Neuronal stem cell (in vitro differentiated cells): ENCODE measurements at regions not wholly inside any gene's neighbourhood (a gene's known extent, or its start where the extent isn't known, plus 50 kb on each side); places are given as distances from the start of the nearest gene placed in this dataset.
A peak's percentile ranks its signal among the peaks of the same experiment; 100 is the strongest.

ENCODE experiments used
- DNase-seq: peaks from one replicate; pipeline ENCODE4 v3.0.0-alpha.2; 2013; ENCODE audit warnings: low spot score
- H2AFZ ChIP-seq: one replicate; pipeline ENCODE4 v1.6.1; 2013; ENCODE audit warnings: mild to moderate bottlenecking, low read length, inconsistent platforms
- H2AK5ac ChIP-seq: 2 replicates; pipeline ENCODE4 v1.6.1; 2013; ENCODE audit warnings: low read depth, mild to moderate bottlenecking, inconsistent platforms, low read length, moderate library complexity, mixed read lengths
- H2BK120ac ChIP-seq: 2 replicates; pipeline ENCODE4 v1.6.1; 2013; ENCODE audit warnings: low read depth, mild to moderate bottlenecking, inconsistent platforms, low read length, moderate library complexity, mixed read lengths
- H2BK12ac ChIP-seq: one replicate; pipeline ENCODE4 v1.6.1; 2013; ENCODE audit warnings: low read length, inconsistent platforms
- H2BK15ac ChIP-seq: 2 replicates; pipeline ENCODE4 v1.6.1; 2013; ENCODE audit warnings: mild to moderate bottlenecking, low read length, inconsistent platforms, mixed read lengths
- H2BK5ac ChIP-seq: one replicate; pipeline ENCODE4 v1.6.1; 2013; ENCODE audit warnings: inconsistent platforms, mild to moderate bottlenecking, low read length, moderate library complexity
- H3K14ac ChIP-seq: one replicate; pipeline ENCODE4 v1.6.1; 2013; ENCODE audit warnings: low read length, inconsistent platforms
- H3K18ac ChIP-seq: 2 replicates; pipeline ENCODE4 v1.6.1; 2013; ENCODE audit warnings: low read length, inconsistent platforms
- H3K23ac ChIP-seq: 2 replicates; pipeline ENCODE4 v1.6.1; 2013; ENCODE audit warnings: low read depth, mild to moderate bottlenecking, mixed read lengths, low read length, inconsistent platforms; ENCODE audit not compliant: poor library complexity
- H3K27ac ChIP-seq: replicated peaks from 3 replicates; pipeline ENCODE4 v1.5.1; 2013; ENCODE audit warnings: low read length, inconsistent platforms
- H3K27me3 ChIP-seq, 3 experiments: 2 replicates each; pipeline ENCODE4 v1.6.1; 2013; ENCODE audit warnings: low read length in 3 of 3, mild to moderate bottlenecking in 2 of 3, inconsistent platforms in 1 of 3, low read depth in 1 of 3, mixed read lengths in 1 of 3, moderate library complexity in 1 of 3; ENCODE audit not compliant: control insufficient read depth in 3 of 3, insufficient read depth in 3 of 3
- H3K36me3 ChIP-seq, 2 donors: replicated peaks in 1 of 2; 2 replicates each; pipeline ENCODE4 v1.6.1; 2013; ENCODE audit warnings: low read length in 2 of 2; ENCODE audit not compliant: control insufficient read depth in 2 of 2, insufficient read depth in 2 of 2
- H3K4ac ChIP-seq: 2 replicates; pipeline ENCODE4 v1.6.1; 2013; ENCODE audit warnings: inconsistent platforms, mild to moderate bottlenecking, low read length, moderate library complexity
- H3K4me1 ChIP-seq, 2 donors: 1 replicate in 1 of 2; 2 replicates in 1 of 2; pipeline ENCODE4 v1.6.1; 2013; ENCODE audit warnings: low read length in 2 of 2, low read depth in 1 of 2; ENCODE audit not compliant: control insufficient read depth in 2 of 2, insufficient read depth in 1 of 2
- H3K4me2 ChIP-seq: one replicate; pipeline ENCODE4 v1.6.1; 2013; ENCODE audit warnings: mild to moderate bottlenecking, low read length, inconsistent platforms; ENCODE audit not compliant: insufficient read depth, poor library complexity, severe bottlenecking
- H3K4me3 ChIP-seq, 2 donors: 2 replicates each; pipeline ENCODE4 v1.5.1; 2013; ENCODE audit warnings: low read length in 2 of 2, mild to moderate bottlenecking in 2 of 2, inconsistent platforms in 1 of 2, moderate library complexity in 1 of 2
- H3K79me1 ChIP-seq: one replicate; pipeline ENCODE4 v1.6.1; 2013; ENCODE audit warnings: low read depth, mild to moderate bottlenecking, inconsistent platforms, low read length, moderate library complexity
- H3K9ac ChIP-seq: one replicate; pipeline ENCODE4 v1.6.1; 2013; ENCODE audit warnings: mild to moderate bottlenecking, low read depth, low read length, inconsistent platforms; ENCODE audit not compliant: poor library complexity
- H3K9me3 ChIP-seq, 2 donors: replicated peaks in 1 of 2; 2 replicates each; pipeline versions ENCODE3 to v1.6.1; 2013; ENCODE audit warnings: low read length in 2 of 2, mild to moderate bottlenecking in 2 of 2, inconsistent platforms in 1 of 2, low read depth in 1 of 2, mixed read lengths in 1 of 2, moderate library complexity in 1 of 2; ENCODE audit not compliant: control insufficient read depth in 2 of 2, insufficient read depth in 1 of 2
- H4K8ac ChIP-seq: one replicate; pipeline ENCODE4 v1.6.1; 2013; ENCODE audit warnings: low read depth, mild to moderate bottlenecking, inconsistent platforms, low read length, moderate library complexity
- H4K91ac ChIP-seq: one replicate; pipeline ENCODE4 v1.6.1; 2013; ENCODE audit warnings: low read length, low read depth, mild to moderate bottlenecking, inconsistent platforms; ENCODE audit not compliant: poor library complexity
- WGBS, 2 donors: extraction: QIAGEN DNeasy Blood & Tissue Kit; methylation state at CpG; one replicate each; pipeline ENCODE4 v1.1.7; 2013; ENCODE audit warnings: missing lambda C conversion rate in 2 of 2, mixed read lengths in 1 of 2; ENCODE audit not compliant: insufficient read length in 2 of 2, insufficient replicate concordance in 1 of 2; ENCODE audit errors: extremely low coverage in 2 of 2; 5-methylcytosine and 5-hydroxymethylcytosine counted together

DNA sequence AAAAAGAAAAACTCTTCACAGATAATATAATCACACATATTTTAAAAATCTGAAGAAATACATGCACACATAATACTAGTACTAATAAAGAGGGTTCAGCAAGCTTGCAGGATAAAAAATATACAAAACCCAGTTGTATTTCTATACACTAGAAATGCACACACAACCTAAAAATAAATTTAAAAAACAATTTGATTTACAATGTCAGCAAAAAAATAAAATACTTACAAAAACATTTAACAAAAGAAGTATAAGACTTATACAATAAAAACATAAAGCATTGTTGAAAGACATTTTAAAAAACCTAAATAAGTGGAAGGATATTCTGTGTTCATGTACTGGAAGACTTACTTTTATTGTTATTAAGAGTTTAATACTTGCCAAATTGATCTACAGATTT is 81.7 kb upstream of the ALK start:
- no peaks in the 10 kb centered on the region for H3K79me1 ChIP-seq
- H3K18ac ChIP-seq = no peak overlapping the region
- H2BK15ac ChIP-seq = no peak overlapping the region
- DNase-seq = no peak
- no peak overlapping the region for H3K9ac ChIP-seq
- H3K9me3 ChIP-seq = no peaks in the 10 kb centered on the region
- no peak overlapping the region for H3K4me3 ChIP-seq
- H3K27ac ChIP-seq = no peak overlapping the region
- no peak overlapping the region for H4K91ac ChIP-seq
- no peak overlapping the region for H3K4ac ChIP-seq
- H3K27me3 ChIP-seq = peaks cover 0 to 7% (median 0%) of the 10 kb centered on the region in 3 experiments
- no peaks in the 10 kb centered on the region for H3K4me1 ChIP-seq
- H3K4me2 ChIP-seq = no peak overlapping the region
- no peak overlapping the region for H3K23ac ChIP-seq
- H3K36me3 ChIP-seq = no peaks in the 10 kb centered on the region
- H2AK5ac ChIP-seq = no peak overlapping the region
- no peak overlapping the region for H2BK12ac ChIP-seq
- no peak overlapping the region for H3K14ac ChIP-seq
- no peak overlapping the region for H2BK5ac ChIP-seq
- no peak overlapping the region for H2AFZ ChIP-seq
- no peak overlapping the region for H2BK120ac ChIP-seq
- no peak overlapping the region for H4K8ac ChIP-seq

DNA sequence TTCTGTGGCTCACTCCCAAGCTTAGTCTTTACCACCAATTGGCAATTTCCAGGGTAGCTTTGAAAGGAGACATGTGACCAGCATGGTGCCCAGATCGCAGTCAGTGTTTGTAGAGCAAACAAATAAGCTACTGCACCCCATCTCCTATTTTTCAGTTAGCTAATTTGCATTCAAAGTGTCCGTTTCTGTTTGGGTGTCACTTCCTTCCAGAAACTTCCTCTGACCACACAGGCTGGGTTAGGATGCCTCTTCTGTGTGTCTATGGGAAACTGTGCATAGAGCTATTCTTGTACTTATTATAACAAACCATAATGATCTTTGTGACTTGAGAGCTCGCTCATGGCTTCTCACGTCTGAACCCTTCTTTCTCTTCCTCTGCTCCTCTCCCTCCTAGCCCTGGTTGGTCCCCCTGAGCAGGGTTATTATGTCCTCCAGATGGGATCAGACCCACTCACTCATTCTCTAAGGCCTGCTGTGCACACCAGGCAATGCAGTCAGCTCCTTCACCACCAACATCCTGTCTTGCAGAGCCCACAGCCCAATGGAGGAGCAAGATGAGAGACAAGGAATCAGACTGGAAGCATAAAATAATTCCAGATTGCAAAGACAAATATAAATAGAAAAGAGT is 101.2 kb upstream of the ALK start:
- Histone ChIP-seq H3K18ac (no peak overlapping the region), H2AFZ (no peak overlapping the region), H3K4me2 (no peak overlapping the region), H3K79me1 (no peaks in the 10 kb centered on the region), H3K9ac (no peak overlapping the region), H3K4me3 (no peak overlapping the region), H2BK15ac (no peak overlapping the region), H3K14ac (no peak overlapping the region), H3K4ac (no peak overlapping the region), H2BK120ac (no peak overlapping the region), H3K23ac (no peak overlapping the region), H3K9me3 (no peaks in the 10 kb centered on the region), H2BK5ac (no peak overlapping the region), H2AK5ac (no peak overlapping the region), H2BK12ac (no peak overlapping the region), H3K4me1 (peaks cover 0 to 2% of the 10 kb centered on the region in 2 donors), H3K27ac (no peak overlapping the region), H4K91ac (no peak overlapping the region), H4K8ac (no peak overlapping the region), H3K36me3 (no peaks in the 10 kb centered on the region), H3K27me3 (peaks cover 0 to 5% (median 0%) of the 10 kb centered on the region in 3 experiments)
- no peak for DNase-seq
- no CpG with 5 or more reads among the region's 4 CpGs for WGBS, 2 donors

DNA sequence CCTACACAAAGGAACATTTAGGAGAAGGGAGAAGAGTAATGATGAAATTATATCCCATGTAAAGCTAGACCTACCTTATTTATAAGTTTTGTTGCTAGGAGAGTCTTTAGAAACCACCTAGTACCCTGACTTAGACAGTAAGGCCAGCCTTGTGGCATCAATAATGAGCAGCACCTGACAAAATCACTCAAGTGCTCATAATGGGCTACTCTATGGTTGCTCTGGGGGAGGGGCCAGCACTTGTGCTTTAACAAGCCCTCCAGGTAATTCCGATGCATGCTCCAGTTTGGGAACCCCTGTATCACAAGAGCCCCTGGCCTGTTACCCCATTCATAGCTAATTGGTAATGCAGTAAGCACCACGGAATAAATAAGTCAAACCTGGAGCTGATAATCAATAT is 102.9 kb upstream of the ALK start:
- no peak overlapping the region for H2AFZ ChIP-seq
- no peak overlapping the region for H3K18ac ChIP-seq
- H3K4me3 ChIP-seq = no peak overlapping the region
- H3K9ac ChIP-seq = no peak overlapping the region
- no peak for DNase-seq
- peaks cover 3 to 4% of the 10 kb centered on the region in 2 donors for H3K4me1 ChIP-seq
- no peak overlapping the region for H3K14ac ChIP-seq
- no peaks in the 10 kb centered on the region for H3K79me1 ChIP-seq
- H3K9me3 ChIP-seq = no peaks in the 10 kb centered on the region
- no peak overlapping the region for H2BK120ac ChIP-seq
- H3K27me3 ChIP-seq = no peaks in the 10 kb centered on the region
- H3K4ac ChIP-seq = no peak overlapping the region
- H2AK5ac ChIP-seq = no peak overlapping the region
- H3K4me2 ChIP-seq = no peak overlapping the region
- H3K36me3 ChIP-seq = no peaks in the 10 kb centered on the region
- H2BK12ac ChIP-seq = no peak overlapping the region
- no peak overlapping the region for H4K8ac ChIP-seq
- no CpG with 5 or more reads among the region's 2 CpGs for WGBS, 2 donors
- no peak overlapping the region for H4K91ac ChIP-seq
- no peak overlapping the region for H2BK15ac ChIP-seq
- H2BK5ac ChIP-seq = no peak overlapping the region
- no peak overlapping the region for H3K23ac ChIP-seq
- H3K27ac ChIP-seq = no peak overlapping the region

DNA sequence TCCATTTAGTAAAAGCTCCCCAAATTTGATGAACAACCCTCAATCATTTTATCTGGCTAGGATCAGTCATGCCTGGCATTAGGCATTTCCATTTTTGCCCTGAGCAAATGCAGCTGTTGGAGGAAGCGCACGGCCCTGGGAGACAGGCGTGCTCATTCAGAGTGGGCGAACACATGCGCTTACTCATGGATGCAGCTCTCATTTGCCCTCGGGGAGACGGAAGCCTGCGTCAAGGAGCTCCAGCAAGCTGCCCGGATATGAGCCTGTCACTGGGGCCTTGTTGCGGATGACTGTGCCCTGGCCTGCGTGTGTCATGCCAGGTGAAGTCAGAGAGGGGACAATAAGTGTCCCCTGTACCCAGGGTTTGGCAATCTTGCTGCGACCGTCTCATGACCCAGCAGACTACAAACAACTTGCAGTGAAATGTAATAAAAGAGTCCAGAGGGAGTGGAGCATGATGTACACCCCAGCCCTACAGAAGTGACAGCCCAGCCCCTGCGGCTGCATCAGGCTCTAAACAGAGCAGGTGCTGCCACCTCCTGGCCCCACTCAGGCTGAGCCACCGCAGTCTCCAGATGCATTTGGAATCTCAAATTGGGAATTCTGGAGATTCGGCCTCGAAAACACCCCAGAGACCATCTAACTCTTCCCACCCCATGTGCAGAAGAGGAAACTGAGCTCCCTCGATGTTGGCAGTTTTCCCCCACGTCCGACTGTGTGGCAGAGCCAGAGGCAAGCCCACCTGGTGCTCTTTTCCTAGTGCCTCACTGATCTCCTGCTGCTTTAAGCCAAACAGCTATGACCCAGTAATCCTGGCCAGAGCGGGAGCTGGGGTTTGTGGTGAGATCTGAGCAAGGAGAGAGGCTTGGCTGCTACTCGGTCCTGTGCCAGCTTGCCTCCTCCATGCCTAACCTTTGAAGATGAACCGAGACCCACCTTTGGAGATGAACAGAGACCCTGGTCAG is 105.0 kb upstream of the ALK start:
- H2BK5ac ChIP-seq = no peak overlapping the region
- H2BK120ac ChIP-seq = no peak overlapping the region
- H3K4me2 ChIP-seq = no peak overlapping the region
- H3K27me3 ChIP-seq = no peaks in the 10 kb centered on the region
- WGBS, 2 donors = no CpG with 5 or more reads among the region's 23 CpGs
- peak overlapping the region; percentile 42 for H2BK15ac ChIP-seq
- H3K9ac ChIP-seq = no peak overlapping the region
- no peak overlapping the region for H2AK5ac ChIP-seq
- H3K18ac ChIP-seq = peak overlapping the region; percentile 1
- H3K4me1 ChIP-seq = peaks cover 3 to 9% of the 10 kb centered on the region in 2 donors
- peak overlapping the region in 1 of 2 donors; percentile 49 for H3K4me3 ChIP-seq
- H3K23ac ChIP-seq = no peak overlapping the region
- H3K79me1 ChIP-seq = no peaks in the 10 kb centered on the region
- no peak overlapping the region for H2BK12ac ChIP-seq
- no peak overlapping the region for H3K14ac ChIP-seq
- no peak overlapping the region for H3K4ac ChIP-seq
- no peak overlapping the region for H4K8ac ChIP-seq
- no peak overlapping the region for H2AFZ ChIP-seq
- H3K9me3 ChIP-seq = no peaks in the 10 kb centered on the region
- H4K91ac ChIP-seq = no peak overlapping the region
- DNase-seq = peak; percentile 35
- no peaks in the 10 kb centered on the region for H3K36me3 ChIP-seq
- no peak overlapping the region for H3K27ac ChIP-seq
